D721Med (cell line): ENCODE measurements at regions not wholly inside any gene's neighbourhood (a gene's known extent, or its start where the extent isn't known, plus 50 kb on each side); places are given as distances from the start of the nearest gene placed in this dataset.

Experiments
- DNase-seq: peaks from one replicate; pipeline ENCODE4 v3.0.0; 2011; ENCODE audit warnings: low spot score; ENCODE audit not compliant: insufficient read length
- FAIRE-seq: peaks from 2 replicates; lab custom pipeline; 2011; peaks lifted over from hg19 to GRCh38; lab: Jason Lieb, UNC
- CTCF ChIP-seq: IDR thresholded peaks from 2 replicates; pipeline ENCODE4 v1.5.1; 2012; ENCODE audit warnings: mild to moderate bottlenecking, control low read depth; ENCODE audit not compliant: insufficient read depth; ENCODE audit errors: missing control alignments

DNA sequence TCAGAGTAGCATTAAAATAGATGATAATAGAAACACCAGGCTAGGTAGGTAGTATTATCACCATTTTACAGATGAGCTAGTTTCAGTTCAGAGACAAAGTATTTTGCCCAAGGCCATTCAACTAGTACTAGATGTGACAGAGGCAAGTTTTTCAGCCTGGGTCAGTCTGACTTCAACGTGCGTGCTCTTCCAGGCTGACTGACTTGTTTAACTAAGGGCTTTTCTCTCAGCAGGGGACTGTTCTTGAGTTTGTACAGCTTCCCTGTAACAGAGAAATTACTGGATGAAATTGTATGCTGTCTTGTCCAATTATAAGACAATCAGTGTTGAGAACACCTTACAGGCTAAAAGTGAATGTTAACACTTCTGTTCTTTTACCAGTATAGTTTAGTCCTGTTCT is 333.5 kb upstream of the MAN1A1 start:
- no peak for DNase-seq

DNA sequence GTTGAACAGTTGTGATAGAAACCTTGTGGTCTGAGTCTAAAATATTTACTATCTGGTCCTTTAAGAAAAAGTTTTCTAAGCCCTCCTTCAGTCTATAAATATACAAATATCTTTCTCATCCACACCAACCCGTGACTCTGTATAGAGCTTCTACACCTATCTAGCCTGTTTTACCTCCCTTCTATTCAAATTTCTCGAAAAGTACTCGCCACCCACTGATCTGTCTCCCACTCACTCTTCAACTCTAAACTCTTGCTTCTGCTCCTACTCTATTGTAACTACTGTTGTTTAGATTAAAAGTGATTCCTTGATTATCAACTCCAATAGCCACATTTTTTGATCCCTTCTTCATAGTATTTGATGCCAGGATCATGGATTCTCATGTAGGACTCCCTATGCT is 329.4 kb upstream of the MAN1A1 start:
- TF ChIP-seq CTCF = no peak
- DNase-seq = no peak
- no peak for FAIRE-seq

More for the DNA sequence above, 333.5 kb upstream of the MAN1A1 start:
- no peak for TF ChIP-seq CTCF
- FAIRE-seq = no peak

DNA sequence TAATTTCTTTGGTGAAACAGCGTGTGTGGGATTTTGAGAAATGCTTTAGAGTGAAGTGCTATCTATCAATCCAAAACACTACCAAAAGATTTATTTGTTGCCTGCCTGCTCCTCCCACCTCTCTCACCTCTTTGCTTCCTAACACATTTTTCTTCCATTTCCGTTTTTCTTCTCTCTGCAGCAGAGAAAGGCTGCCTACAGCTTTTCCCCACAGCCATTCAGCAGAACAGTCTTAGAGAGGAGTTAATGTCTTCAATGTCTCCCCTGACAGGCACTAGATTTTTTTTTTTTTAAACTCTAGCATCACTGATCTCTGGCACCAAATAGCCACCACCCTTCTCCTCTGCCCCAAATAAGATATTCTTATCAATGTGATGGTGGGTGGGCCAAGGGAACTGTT is 327.8 kb upstream of the MAN1A1 start:
- FAIRE-seq (no peak), DNase-seq (no peak)
- no peak for TF ChIP-seq CTCF

- no peak for FAIRE-seq
- DNase-seq = no peak
- no peak for TF ChIP-seq CTCF
Observed at GRCh38 chr6:119676961-119677360, 327.4 kb upstream of the MAN1A1 start.

GRCh38 chr6:119676230-119676629 is 326.7 kb upstream of the MAN1A1 start:
- FAIRE-seq (no peak), DNase-seq (no peak)
- TF ChIP-seq CTCF = no peak

DNA sequence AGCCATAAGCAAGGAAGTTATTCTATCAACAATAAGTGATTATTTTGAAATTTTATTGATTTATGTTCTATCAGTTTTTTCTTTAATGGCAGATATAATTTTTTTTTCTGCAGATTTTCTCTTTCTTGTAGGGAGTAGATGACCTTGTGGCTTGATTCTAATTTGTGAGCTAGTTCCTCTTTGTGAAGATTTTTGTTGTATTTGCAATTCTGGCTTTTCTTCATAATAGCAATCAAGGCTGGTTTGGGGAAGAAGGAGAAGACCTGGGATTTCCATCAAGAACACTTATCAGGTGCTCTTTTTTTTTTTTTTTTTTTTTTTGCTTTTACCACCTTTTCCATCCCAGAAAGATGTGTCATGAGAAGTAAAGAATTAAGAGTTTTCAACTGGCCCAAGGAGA is 324.2 kb upstream of the MAN1A1 start:
- no peak for DNase-seq
- no peak for TF ChIP-seq CTCF
- FAIRE-seq = no peak

DNA sequence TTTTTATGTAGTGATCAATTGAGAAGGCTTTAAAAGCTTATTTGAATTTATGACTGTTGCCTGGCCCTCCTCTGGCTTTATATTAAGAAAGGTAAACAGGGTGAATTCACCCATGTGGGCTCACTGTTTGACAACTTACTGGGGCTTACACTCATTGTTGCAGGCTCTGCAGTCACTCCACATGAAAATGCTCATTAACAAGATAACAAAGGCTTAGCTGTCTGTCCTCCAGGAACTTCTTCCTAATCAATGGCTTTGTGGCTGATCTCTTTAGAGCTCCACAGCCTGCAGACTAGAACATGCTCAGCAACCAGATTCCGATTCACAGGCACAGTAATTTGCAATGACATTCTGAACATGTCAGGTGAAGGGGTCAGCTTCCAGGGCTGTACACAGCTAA is 323.2 kb upstream of the MAN1A1 start:
- TF ChIP-seq CTCF = no peak
- no peak for DNase-seq
- no peak for FAIRE-seq
